Daoy (cell line): ENCODE measurements at regions not wholly inside any gene's neighbourhood (a gene's known extent, or its start where the extent isn't known, plus 50 kb on each side); places are given as distances from the start of the nearest gene placed in this dataset.
"Not testable (repeated sequence)": the region's sequence is repeated elsewhere in the genome, so short reads cannot be mapped to it uniquely, and the experiment has no call there.

Experiments
- DNase-seq: peaks from one replicate; pipeline ENCODE4 v3.0.0-alpha.2; 2015; ENCODE audit warnings: low read depth

DNA sequence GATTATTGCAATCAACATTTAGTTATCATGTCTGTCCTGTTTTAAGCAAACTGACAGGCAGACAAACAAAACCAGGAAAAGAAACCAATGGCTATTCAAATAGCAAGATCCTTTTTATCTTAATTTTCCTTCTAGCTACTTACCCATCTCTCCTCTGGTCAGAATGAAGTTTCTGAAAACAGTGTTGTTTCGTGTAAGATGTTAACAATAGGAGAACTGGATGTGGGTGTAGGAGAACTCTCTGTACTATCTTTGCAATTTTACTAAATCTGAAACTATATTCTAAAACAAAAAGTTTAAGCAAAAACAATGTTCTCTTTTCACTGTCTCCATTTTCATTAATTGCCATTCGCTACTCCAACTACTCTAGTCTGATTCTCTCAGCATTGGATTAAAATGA lies 726.4 kb downstream of the ZNF385D start:
- DNase-seq, result no peak

GRCh38 chr3:21020681-21021080 lies 730.3 kb downstream of the ZNF385D start:
- no peak for DNase-seq

- no peak for DNase-seq
Observed at GRCh38 chr3:21020043-21020442, 731.0 kb downstream of the ZNF385D start.

DNA sequence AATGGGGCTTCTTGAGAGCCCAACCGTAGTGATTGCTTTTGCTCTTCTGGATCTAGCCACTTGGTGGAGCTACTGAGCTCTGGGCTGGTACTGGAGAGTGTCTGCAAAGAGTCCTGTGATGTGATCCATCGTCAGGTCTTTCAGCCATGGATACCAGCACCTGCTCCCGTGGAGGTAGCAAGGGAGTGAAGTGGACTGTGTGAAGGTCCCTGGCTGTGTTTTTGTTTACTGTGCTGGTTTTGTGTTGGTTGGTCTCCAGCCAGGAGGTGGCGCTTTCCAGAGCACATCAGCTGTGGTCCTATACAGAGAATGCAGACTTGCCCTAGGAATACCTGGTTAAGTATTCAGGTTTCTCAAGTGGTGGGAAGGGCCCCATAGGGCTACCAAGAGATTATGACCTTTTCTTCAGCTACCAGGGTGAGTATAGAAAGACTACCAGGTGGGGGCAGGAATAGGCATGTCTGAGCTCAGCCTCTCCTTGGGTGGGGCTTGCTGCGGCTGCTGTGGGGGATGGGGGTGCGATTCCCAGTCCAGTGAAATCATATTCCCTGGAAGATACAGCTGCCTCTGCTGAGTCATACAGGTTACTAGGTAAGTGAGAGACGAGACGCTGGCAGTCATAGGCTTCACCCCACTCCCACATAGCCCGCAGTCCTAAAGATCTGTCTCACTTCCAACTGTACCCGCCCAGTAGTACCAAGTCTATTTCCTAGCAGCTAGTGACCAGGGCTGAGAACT lies 733.7 kb downstream of the ZNF385D start:
- no peak for DNase-seq

DNA sequence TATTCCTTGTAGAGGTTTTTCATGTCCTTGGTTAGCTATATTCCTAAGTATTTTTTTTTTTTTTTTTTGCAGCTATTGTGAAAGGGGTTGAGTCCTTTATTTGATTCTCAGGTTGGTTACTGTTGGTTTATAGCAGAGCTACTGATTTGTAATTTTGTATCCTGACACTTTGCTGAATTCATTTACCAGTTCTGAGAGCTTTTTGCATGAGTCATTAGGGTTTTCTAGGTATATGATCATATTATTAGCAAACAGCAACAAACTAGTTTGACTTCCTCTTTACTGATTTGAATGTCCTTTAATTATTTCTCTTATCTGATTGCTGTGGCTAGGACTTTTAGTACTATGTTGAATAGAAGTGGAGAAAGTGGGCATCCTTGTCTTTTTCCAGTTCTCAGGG lies 737.4 kb downstream of the ZNF385D start:
- no peak for DNase-seq

- DNase-seq, result no peak
Observed at GRCh38 chr3:20999661-21000060, 751.3 kb downstream of the ZNF385D start.

DNA sequence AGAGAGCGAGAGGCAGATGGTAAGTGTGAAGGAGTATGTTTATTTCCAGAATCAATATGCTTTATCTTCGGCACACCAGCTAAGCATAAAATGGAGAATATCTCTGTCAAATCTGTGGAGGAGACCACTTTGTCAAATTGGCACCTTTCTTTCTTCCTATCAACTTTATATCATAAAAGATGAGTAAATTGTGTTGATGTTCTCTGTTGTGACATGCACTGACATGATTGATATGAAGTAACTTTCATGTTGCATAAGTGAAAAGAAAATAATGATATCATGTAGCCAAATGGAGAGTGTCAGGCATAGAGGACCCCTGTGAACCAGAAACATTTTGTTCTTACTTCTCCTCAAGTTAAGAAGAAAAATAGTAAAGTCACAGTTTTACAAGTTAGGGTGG lies 753.8 kb downstream of the ZNF385D start:
- DNase-seq, result no peak

GRCh38 chr3:20990896-20991295 lies 760.1 kb downstream of the ZNF385D start:
- no peak for DNase-seq

GRCh38 chr3:20989653-20990052 lies 761.4 kb downstream of the ZNF385D start:
- not testable (repeated sequence) for DNase-seq

GRCh38 chr3:20984594-20985205 lies 766.3 kb downstream of the ZNF385D start:
- no peak for DNase-seq

GRCh38 chr3:20975188-20975651 lies 775.8 kb downstream of the ZNF385D start:
- DNase-seq, result no peak

DNA sequence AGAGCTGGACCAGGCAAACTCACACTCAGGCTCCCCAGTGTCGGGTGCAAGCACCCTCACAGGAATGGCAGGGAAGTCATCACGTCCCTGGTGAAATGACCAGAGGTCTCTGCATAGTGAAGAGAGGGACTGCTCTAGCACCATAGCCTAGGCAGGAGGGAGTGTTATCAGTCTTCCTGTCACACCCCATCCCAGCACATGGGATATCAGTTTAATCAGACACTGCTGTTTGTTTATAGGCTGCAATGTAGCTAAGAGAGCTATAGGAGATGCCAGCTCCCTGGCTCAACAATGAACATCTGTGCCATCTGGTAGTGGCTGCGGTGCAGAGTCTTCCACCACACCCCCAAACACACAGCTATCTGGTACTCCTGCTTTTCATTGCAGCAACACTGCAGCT lies 776.6 kb downstream of the ZNF385D start:
- DNase-seq, result no peak

DNA sequence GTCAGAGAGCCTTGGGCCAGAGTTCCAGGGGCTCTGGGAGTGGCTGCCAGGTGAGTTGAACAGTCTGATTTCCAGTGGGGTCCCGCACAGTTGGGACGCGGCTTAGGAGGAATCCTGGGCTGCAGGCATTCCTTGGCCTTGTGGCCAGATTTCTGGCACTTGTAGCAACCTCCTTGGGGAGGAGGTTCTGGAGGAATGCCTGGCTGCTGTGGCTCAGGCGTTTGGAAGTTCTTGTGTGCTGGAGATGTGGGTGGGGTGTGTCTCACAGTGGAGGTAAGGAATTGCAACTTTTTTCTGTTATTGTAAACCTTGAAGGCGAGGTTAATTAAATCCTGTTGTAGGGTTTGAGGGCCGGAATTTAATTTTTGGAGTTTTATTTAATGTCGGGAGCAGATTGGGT lies 780.2 kb downstream of the ZNF385D start:
- DNase-seq, result not testable (repeated sequence)

DNA sequence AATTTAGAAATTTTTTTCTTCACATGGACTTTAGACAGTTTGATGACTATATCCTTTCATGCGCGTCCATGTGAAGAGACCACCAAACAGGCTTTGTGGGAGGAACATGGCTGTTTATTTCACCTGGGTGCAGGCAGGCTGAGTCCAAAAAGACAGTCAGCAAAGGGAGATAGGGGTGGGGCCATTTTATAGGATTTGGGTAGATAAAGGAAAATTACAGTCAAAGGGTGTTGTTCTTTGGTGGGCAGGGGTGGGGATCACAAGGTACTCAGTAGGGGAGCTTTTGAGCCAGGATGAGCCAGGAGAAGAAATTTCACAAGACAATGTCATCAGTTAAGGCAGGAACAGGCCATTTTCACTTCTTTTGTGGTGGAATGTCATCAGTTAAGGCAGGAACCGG lies 781.5 kb upstream of the SGO1 start:
- not testable (repeated sequence) for DNase-seq

- no peak for DNase-seq
Observed at GRCh38 chr3:20958161-20958560, 772.2 kb upstream of the SGO1 start.

- no peak for DNase-seq
Observed at GRCh38 chr3:20945892-20946291, 759.9 kb upstream of the SGO1 start.

- no peak for DNase-seq
Observed at GRCh38 chr3:20935791-20936190, 749.8 kb upstream of the SGO1 start.

DNA sequence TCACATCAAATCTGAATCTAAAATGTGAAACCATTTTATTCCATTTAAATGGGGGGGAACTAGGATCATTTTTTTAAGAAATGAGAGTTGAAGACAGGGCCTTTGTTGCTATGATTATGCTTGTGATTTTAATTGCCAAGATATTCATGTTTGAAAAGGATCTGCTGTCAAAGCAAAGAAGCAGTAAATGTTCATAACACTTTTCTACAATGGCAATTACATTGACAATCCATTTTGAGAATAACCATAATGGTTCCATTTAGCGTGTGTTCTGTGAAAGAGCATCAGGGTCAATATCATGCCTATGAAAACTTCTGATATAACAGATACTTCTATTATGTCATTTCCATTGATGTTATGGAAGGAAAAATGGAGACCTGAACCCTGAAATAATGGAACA lies 745.8 kb upstream of the SGO1 start:
- DNase-seq, result no peak

DNA sequence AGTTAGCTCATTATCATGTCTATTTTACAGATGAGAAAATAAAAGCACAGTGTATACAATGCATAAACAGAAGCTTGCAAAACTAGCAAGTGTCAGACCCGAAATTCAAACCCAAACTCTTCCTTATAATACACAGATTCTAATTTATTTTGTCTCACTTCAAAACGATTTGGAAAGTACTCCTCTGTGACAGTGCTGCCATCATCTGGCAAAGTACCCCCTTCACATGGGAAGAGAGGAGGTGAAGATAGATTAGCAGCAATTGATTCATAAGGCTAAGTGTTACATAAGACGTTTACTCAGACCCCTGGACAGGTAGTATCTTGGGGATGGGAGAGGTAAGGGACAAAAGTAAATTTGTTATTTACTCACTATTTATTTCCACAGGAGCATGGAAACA lies 744.0 kb upstream of the SGO1 start:
- DNase-seq, result no peak

DNA sequence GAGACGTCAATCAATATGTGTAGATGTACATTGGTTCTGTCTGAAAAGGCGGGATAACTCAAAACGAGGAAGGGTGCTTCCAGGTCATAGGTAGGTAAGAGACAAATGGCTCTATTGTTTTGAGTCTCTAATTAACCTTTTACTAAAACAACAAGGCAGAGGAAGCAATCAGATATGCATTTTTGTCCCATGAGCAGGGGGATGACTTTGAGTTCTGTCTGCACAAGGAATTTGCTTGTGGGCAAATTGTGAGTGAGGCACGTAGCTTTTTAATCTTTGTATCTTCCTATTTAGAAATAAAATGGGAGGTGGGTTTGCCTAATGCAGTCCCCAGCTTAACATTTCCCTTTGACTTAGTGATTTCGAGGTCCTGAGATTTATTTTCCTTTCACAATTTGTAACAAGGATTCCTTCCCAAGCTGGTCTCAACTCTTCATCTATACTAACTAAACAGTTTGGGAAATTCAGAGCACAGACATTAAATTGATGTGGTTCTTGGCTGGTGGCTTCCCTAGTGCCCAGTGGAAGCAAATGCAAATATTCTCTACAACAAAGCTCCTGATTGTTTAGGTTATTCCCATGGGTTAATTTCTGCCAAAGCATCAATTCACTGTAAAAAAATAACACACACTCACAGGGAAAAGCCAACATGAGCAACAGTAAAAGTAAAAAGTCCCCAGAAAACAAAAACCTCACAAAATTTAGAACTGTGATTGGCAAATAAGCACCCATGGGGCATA lies 738.8 kb upstream of the SGO1 start:
- no peak for DNase-seq

- not testable (repeated sequence) for DNase-seq
Observed at GRCh38 chr3:20921112-20921511, 735.1 kb upstream of the SGO1 start.

DNA sequence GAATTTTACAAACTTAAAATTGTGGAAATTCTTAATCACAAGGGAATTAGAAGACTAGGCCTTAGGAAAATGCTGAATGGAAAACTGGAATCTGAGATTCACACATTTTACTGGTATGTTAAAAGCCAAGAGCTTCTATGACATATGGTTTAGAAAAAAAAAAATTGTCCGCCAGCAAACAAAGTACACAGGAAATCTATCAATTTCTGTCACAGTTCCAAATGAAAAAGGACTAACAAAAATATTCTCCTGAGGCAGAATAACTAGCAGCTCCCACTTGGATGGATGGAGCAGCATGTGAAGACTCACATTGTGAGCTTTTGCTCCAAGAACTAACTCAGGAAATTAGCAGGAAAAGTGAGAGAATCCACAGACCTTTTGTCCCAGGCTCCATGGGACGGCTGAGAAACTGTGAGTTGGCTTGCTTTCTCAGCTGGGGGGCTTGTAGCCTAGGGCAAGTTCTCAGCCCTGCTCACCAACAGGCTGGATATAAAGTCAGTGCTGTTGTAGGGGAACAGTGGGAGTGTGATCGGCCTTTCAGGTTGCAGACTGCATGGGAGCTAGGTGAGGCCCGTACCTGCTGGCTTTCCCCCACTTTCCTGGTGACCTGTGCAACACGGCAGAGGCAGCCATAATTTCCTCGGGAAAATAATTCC lies 731.1 kb upstream of the SGO1 start:
- DNase-seq, result no peak
